Adrenal gland (tissue), 5 donors: ENCODE measurements at regions not wholly inside any gene's neighbourhood (a gene's known extent, or its start where the extent isn't known, plus 50 kb on each side); places are given as distances from the start of the nearest gene placed in this dataset.

Experiments used
- POLR2A ChIP-seq, 2 donors: fragments of 450-650 bp; IDR thresholded peaks; one replicate each; pipeline ENCODE4 v1.6.1; 2017; ENCODE audit warnings: antibody characterized with exemption in 2 of 2, mild to moderate bottlenecking in 2 of 2, moderate library complexity in 1 of 2
- TF ChIP-seq, protein P1 (sequence below), 6 experiments: fragments of 450-650 bp in 4 of 6; fragments of 200-600 bp in 2 of 6; sonication (generic) in 1 of 6; IDR thresholded peaks; 1 replicate in 5 of 6; 2 replicates in 1 of 6; pipeline versions ENCODE4 v1.5.1 to v1.8.0; 2016 to 2021; ENCODE audit warnings: antibody characterized with exemption in 6 of 6, mild to moderate bottlenecking in 2 of 6, moderate library complexity in 1 of 6
- donor health status: DM: no; HTN: no; CAD: no.

DNA sequence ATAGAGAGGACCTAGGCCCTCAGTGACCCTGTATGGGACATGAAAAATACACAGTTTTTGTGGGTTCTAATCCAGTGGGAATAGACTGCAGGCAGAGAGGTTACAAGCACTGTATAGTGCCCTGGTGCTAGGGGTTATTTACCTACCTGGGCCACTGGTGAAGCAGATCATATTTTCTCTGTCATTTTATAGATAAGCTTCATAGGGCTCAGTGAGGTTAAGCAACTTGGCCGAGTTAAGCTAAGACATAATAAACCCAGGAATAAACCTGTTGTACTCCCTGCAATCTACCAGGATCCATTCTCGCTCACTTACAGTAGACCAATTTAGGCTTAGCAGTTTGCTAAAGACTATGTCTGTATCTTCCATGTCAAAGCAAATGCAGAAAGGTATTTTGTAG lies 340.6 kb upstream of the KHDRBS2 start:
- TF ChIP-seq, protein P1, sequence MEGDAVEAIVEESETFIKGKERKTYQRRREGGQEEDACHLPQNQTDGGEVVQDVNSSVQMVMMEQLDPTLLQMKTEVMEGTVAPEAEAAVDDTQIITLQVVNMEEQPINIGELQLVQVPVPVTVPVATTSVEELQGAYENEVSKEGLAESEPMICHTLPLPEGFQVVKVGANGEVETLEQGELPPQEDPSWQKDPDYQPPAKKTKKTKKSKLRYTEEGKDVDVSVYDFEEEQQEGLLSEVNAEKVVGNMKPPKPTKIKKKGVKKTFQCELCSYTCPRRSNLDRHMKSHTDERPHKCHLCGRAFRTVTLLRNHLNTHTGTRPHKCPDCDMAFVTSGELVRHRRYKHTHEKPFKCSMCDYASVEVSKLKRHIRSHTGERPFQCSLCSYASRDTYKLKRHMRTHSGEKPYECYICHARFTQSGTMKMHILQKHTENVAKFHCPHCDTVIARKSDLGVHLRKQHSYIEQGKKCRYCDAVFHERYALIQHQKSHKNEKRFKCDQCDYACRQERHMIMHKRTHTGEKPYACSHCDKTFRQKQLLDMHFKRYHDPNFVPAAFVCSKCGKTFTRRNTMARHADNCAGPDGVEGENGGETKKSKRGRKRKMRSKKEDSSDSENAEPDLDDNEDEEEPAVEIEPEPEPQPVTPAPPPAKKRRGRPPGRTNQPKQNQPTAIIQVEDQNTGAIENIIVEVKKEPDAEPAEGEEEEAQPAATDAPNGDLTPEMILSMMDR (IDR thresholded peaks at IDR 0.05) = no peak
- TF ChIP-seq POLR2A (IDR thresholded peaks at IDR 0.05) = no peak
